ENCODE measurements at regions not wholly inside any gene's neighbourhood (a gene's known extent, or its start where the extent isn't known, plus 50 kb on each side); places are given as distances from the start of the nearest gene placed in this dataset.
"Not testable (repeated sequence)": the region's sequence is repeated elsewhere in the genome, so short reads cannot be mapped to it uniquely, and the experiment has no call there.

GRCh38 chr13:22956456-22957115 is 224.2 kb upstream of the SGCG start:
- not testable (repeated sequence) for FAIRE-seq

GRCh38 chr13:22959859-22960258 is 220.9 kb upstream of the SGCG start:
- not testable (repeated sequence) for FAIRE-seq

GRCh38 chr13:22960827-22961226 is 220.0 kb upstream of the SGCG start:
- FAIRE-seq, result no peak

- not testable (repeated sequence) for FAIRE-seq
Measured at GRCh38 chr13:22961342-22961741, 219.4 kb upstream of the SGCG start.

GRCh38 chr13:22961835-22962537 is 218.8 kb upstream of the SGCG start:
- FAIRE-seq, result no peak

- FAIRE-seq, result not testable (repeated sequence)
Measured at GRCh38 chr13:22963384-22964053, 217.3 kb upstream of the SGCG start.

GRCh38 chr13:22964245-22964966 is 216.4 kb upstream of the SGCG start:
- FAIRE-seq, result no peak

GRCh38 chr13:22965011-22965857 is 215.5 kb upstream of the SGCG start:
- not testable (repeated sequence) for FAIRE-seq

GRCh38 chr13:22965858-22966239 is 214.9 kb upstream of the SGCG start:
- FAIRE-seq, result not testable (repeated sequence)

- not testable (repeated sequence) for FAIRE-seq
Measured at GRCh38 chr13:22966753-22967152, 214.0 kb upstream of the SGCG start.

GRCh38 chr13:22967669-22968068 is 213.1 kb upstream of the SGCG start:
- FAIRE-seq, result no peak

GRCh38 chr13:22979952-22980351 is 200.8 kb upstream of the SGCG start:
- FAIRE-seq, result no peak

- FAIRE-seq, result no peak
Measured at GRCh38 chr13:22980936-22981335, 199.8 kb upstream of the SGCG start.

GRCh38 chr13:22993148-22993547 is 187.6 kb upstream of the SGCG start:
- FAIRE-seq, result no peak

- no peak for FAIRE-seq
Measured at GRCh38 chr13:23003446-23003845, 177.3 kb upstream of the SGCG start.

- no peak for FAIRE-seq
Measured at GRCh38 chr13:23007426-23007825, 173.4 kb upstream of the SGCG start.

- FAIRE-seq, result no peak
Measured at GRCh38 chr13:23018143-23018542, 162.6 kb upstream of the SGCG start.

GRCh38 chr13:23020246-23020843 is 160.4 kb upstream of the SGCG start:
- FAIRE-seq, result no peak

- no peak for FAIRE-seq
Measured at GRCh38 chr13:23021906-23022305, 158.9 kb upstream of the SGCG start.

GRCh38 chr13:23022704-23023103 is 158.1 kb upstream of the SGCG start:
- no peak for FAIRE-seq

GRCh38 chr13:23025864-23026608 is 154.7 kb upstream of the SGCG start:
- no peak for FAIRE-seq

All from colon (tissue), 2 donors.